ENCODE measurements at regions not wholly inside any gene's neighbourhood (a gene's known extent, or its start where the extent isn't known, plus 50 kb on each side); places are given as distances from the start of the nearest gene placed in this dataset.

GRCh38 chr15:97892167-97892938 lies 68.2 kb upstream of the ARRDC4 start:
- DNase-seq (ENCODE audit: low read depth), result no peak

DNA sequence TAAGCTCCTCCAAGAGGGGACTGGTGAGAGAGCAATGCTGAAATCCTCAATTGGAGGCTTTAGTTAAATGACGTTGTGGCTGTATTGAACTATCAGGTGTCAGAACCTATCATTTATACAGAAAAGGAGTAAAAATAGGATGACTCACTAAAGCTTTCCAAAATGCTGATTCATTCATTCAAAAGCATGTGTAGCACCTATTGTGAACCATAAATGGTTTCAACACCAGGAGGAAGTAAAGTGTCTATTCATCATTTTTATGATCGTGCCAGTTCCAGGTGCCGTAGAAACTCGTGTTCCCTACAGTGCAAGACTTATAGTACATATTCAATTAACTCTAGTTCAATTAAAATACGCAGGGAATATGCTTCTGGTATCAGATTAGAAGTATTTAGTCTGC lies 66.5 kb upstream of the ARRDC4 start:
- DNase-seq (ENCODE audit: low read depth), result no peak

GRCh38 chr15:97899981-97900380 lies 60.5 kb upstream of the ARRDC4 start:
- DNase-seq (ENCODE audit: low read depth), result no peak

- no peak for DNase-seq (ENCODE audit: low read depth)
These were observed 58.2 kb upstream of the ARRDC4 start for GRCh38 chr15:97902140-97902780.

DNA sequence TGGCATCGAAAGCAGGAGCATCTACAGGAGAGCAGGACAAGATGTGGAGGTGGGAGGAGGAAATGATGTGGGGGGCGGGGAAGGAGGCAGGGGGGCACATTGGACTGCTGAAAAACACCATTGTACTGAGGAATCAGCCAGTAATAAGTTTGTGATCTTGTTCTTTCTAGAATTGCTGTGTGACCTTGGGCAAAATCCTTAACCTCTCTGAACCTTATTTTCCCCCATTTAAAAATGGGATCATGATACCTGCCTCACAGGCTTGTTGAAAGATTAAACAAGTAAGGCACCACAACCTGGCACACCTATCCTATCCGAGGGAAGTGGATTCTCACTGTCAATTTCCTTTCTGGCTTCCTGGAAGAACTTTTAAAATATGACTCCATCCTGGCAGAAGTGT lies 56.9 kb upstream of the ARRDC4 start:
- no peak for DNase-seq (ENCODE audit: low read depth)

DNA sequence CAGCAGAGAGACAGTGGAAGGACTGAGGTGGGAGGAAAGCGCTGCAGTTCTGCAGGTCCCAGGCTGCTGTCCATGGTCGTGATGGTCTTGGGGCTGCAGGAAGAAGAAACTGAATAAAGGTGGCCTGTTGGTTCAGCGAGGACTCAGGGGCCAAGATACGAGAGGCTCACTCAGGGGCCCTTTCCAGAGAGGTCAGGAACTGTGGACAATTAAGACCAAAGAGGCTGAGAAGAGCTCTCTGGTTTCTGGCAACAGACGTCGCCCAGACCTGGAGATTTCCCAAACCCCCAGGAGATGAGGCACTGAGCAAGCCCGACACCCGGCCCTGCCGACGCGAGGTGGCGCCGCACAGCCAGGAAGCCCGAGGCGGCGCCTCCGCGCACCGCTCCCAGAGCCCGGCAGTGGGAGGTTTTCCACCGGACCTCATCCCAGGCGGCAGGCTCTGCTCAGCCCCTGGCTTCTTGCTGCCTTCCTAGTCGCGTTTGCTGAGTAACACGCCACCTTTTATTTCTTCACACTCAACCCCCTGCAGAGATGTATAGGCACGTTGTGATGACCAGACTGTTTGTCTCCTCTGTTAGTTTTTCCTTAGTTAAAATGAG lies 56.4 kb upstream of the ARRDC4 start:
- peak; percentile 51 for DNase-seq (ENCODE audit: low read depth)

DNA sequence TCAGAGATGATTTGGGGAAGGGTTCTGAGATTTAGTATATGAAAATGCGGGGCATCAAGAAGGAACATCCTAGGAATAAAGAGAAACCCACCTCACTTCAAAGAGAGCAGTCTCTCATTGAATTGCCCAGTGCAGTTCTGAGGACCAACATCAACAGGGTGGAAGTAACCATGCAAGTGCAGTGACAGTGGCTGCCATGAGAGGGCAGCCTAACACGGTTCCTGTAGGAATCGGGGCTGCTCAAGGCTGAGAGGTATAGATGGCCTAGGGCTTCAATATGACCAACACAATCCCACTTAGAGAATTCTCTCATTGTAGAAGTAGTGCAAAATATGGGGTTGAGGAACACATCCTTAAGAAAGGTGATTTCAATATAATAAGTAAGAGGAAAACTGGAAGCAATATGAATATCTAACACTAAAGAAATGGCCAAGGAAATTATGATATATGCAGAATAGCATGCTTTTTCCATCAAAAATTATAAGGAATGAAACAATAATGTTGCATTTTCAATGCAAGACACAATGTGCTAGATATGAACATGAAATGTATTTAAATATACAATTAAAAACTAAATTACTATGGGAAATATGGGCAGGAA lies 51.1 kb upstream of the ARRDC4 start:
- DNase-seq (ENCODE audit: low read depth), result peak; percentile 29
